ENCODE measurements at regions not wholly inside any gene's neighbourhood (a gene's known extent, or its start where the extent isn't known, plus 50 kb on each side); places are given as distances from the start of the nearest gene placed in this dataset.

DNA sequence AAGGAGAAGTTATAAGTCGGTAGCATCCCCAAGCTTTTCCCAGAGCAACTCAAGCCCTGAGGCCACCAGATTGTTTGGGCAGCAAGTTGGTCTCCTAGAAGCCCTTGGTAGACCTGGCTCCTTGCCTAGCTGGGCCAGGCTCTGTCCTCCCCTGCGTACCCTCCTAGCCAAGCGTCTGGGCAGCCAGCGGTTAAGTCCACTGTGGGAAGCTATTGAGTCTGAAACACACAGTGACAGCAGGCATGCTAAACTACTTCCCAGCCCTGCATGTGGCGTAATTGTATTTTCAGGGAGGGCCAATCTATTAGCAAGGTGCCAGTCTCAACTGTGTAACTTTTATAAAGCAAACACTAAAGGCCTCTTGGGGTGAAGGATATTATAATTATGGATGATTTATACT lies 419.1 kb upstream of the RBFOX1 start:
- Mint-ChIP-seq H3K27me3 (no peaks in the 10 kb centered on the region), H3K4me3 (no peak overlapping the region), H3K36me3 (no peaks in the 10 kb centered on the region), H3K27ac (no peak overlapping the region), H3K4me1 (no peaks in the 10 kb centered on the region), H3K9me3 (no peaks in the 10 kb centered on the region)

DNA sequence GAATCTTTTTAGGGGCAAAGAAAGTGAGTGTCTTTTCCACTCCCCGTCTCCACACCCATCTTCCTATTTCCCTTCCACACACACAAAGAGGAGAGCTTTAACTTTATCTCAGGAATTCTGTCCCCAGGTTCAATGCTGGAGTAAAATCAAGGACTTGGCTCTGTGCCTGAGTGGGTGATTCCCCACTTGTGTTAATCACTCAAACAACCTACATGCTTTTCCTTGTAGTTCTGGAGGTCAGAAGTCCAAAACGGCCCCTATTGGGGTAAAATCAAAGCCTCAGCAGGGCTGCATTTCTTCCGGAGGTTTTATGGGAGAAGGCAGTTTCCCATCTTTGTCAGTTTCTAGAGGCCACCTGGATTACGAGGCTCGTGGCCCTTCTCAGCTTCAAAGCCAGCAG lies 422.3 kb upstream of the RBFOX1 start:
- H3K4me3 Mint-ChIP-seq, result no peak overlapping the region

DNA sequence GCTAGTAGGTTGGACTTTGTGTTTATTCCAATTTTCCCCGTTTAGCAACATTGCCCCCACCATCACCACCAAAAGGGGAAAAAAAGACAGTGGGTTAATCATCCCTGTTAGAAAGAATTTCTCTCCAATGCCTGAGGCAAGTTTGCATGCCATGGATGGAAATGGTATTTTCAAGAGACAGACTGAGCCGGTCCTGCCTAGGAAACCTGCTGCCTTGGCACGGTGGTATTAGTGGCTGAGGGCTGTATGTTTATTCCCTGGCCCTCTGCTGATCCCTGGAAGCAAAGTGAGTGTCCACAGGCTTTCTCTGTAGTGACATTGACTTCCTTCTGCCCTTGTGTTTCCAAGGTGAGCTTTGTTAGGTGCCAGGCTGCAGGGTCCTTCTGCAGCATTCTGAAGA lies 427.0 kb upstream of the RBFOX1 start:
- Mint-ChIP-seq H3K27me3 (no peaks in the 10 kb centered on the region), H3K4me1 (no peaks in the 10 kb centered on the region), H3K9me3 (peaks cover 6% of the 10 kb centered on the region), H3K4me3 (no peak overlapping the region), H3K27ac (no peak overlapping the region), H3K36me3 (no peaks in the 10 kb centered on the region)

More for the DNA sequence above, 422.3 kb upstream of the RBFOX1 start:
- Mint-ChIP-seq H3K27me3 (no peaks in the 10 kb centered on the region), H3K4me1 (no peaks in the 10 kb centered on the region), H3K36me3 (no peaks in the 10 kb centered on the region), H3K27ac (no peak overlapping the region), H3K9me3 (peaks cover 6% of the 10 kb centered on the region)

DNA sequence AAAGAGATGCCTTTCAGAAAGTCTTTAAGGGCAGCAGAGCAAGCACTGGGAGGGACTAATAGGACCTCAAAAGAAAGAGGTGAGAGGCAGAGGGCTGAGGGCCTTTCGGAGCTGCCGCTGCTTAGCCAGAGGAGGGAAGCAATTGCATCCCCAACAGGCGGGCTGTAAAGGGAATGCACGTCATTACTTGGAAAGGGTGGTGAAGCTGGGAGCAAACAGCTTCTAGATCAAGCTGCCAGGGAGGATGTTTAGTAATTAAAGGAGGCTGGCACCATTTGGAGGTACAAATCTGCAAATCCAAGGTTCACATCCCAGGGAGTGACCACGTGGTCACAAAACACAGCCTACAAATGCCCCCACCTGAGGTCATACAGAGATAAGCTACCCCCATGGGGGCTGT lies 429.0 kb upstream of the RBFOX1 start:
- Mint-ChIP-seq H3K27ac (no peak overlapping the region), H3K27me3 (no peaks in the 10 kb centered on the region), H3K4me3 (no peak overlapping the region), H3K4me1 (no peaks in the 10 kb centered on the region), H3K36me3 (no peaks in the 10 kb centered on the region), H3K9me3 (peaks cover 6% of the 10 kb centered on the region)

DNA sequence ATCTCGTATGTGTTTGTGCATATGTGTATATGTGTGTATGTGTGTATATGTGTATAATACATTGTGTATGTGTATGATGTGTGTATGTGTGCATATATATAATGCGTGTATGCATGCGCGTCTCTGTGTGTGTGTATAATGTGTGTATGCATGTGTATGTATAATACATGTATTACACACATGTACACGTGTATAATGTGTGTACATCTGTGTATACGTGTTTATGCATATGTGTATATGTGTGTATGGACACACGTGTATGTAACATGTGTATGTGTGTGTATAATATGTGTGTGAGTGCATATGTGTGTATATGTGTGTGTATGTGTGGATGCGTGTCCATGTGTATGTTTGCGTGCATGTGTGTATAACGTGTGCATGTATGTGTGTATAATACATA lies 433.7 kb upstream of the RBFOX1 start:
- Mint-ChIP-seq H3K9me3 (no peaks in the 10 kb centered on the region), H3K27me3 (no peaks in the 10 kb centered on the region), H3K4me1 (no peaks in the 10 kb centered on the region), H3K27ac (no peak overlapping the region), H3K36me3 (no peaks in the 10 kb centered on the region), H3K4me3 (no peak overlapping the region)

DNA sequence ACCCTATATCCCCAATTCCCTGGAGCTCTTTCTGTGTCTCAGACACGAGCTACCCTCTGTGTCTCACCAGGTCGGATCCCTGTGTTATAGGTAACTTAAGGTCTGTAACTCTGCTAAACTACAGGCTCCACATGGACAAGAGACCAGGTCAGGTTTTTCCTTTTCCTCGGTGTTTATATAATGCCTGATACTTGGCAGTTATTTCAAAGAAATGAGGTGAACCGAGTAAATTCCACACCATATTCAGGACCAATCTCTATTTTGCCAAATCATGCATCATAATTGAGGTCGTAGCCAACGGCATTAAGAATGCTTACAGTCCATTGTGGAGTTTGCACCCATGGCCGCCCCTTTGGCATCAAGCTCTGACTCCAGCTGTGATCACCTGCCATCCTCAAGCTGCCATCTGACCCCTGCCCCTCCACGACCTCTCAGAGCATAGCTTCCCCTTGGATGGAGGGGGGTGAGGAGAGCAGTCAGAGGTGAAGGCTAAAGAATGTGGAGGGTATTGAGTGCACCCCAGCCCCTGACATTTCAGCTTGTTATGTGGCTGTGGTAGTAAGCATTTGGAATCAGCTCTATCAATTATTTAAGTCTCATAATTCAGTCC lies 434.7 kb upstream of the RBFOX1 start:
- no peak overlapping the region for H3K4me3 Mint-ChIP-seq
- no peaks in the 10 kb centered on the region for H3K27me3 Mint-ChIP-seq
- H3K4me1 Mint-ChIP-seq, result no peaks in the 10 kb centered on the region
- no peak overlapping the region for H3K27ac Mint-ChIP-seq
- no peaks in the 10 kb centered on the region for H3K9me3 Mint-ChIP-seq
- no peaks in the 10 kb centered on the region for H3K36me3 Mint-ChIP-seq

DNA sequence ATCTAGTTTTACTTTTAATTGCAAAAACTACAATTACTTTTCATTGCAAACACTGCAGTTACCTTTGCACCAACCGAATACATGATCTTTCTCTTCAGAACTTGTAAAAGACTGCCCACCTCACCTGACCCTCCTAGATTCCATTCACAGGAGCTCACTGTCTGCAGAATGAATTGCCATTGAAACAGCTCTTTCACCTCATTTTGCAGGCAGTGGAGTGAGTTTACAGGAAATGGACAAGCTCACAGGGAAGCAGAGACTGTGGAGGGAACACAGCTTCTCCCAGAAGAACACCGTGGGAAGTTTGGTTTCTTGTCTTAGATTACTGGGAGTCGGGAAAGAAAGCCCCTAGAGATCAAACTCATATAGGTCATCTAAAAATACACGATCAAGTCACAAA lies 439.7 kb upstream of the RBFOX1 start:
- Mint-ChIP-seq H3K27ac (no peak overlapping the region), H3K4me1 (no peaks in the 10 kb centered on the region), H3K36me3 (no peaks in the 10 kb centered on the region), H3K9me3 (peaks cover 5% of the 10 kb centered on the region), H3K27me3 (no peaks in the 10 kb centered on the region), H3K4me3 (no peak overlapping the region)

DNA sequence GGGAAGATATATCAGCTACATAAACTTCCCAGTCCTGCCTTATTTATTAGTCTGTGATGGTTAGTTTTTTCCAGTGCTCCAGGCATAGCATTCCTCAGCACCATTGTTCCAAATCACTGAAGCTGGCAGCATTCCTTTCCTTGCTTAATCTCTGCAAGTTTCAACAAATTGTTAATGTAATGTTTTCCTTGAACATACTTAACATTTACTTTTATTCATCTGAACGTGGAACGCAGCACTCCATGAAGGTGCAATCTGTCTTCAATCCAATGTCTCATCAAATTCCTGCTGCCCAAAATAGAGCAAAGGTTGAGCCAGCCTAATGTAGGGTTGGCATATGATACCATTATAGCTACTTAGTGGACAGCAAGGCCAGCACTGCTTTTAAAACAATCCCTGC lies 441.1 kb upstream of the RBFOX1 start:
- Mint-ChIP-seq H3K9me3 (peaks cover 5% of the 10 kb centered on the region), H3K36me3 (no peaks in the 10 kb centered on the region), H3K27ac (no peak overlapping the region), H3K4me1 (no peaks in the 10 kb centered on the region), H3K4me3 (no peak overlapping the region), H3K27me3 (no peaks in the 10 kb centered on the region)

DNA sequence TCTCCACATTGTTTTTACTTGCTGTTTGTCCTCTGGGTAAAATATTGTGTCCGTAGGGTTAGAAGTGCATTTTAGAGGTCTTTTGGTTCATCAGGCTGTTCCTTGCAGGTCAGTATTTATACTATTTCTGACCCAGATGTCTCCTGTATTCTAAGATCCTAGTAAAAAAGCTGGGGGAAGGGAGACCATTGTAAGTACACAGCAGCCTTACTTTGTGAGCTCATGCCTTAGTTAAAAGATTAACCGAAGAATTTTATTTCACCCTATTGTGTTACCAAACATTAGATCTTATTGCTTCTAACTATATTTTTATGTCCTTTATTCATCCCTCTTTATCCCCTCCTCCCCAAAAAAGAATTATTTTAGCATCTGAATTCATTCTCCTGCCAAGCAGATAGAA lies 444.1 kb upstream of the RBFOX1 start:
- no peaks in the 10 kb centered on the region for H3K4me1 Mint-ChIP-seq
- H3K9me3 Mint-ChIP-seq, result peaks cover 5% of the 10 kb centered on the region
- H3K27ac Mint-ChIP-seq, result no peak overlapping the region
- no peaks in the 10 kb centered on the region for H3K27me3 Mint-ChIP-seq
- H3K36me3 Mint-ChIP-seq, result no peaks in the 10 kb centered on the region
- H3K4me3 Mint-ChIP-seq, result no peak overlapping the region

DNA sequence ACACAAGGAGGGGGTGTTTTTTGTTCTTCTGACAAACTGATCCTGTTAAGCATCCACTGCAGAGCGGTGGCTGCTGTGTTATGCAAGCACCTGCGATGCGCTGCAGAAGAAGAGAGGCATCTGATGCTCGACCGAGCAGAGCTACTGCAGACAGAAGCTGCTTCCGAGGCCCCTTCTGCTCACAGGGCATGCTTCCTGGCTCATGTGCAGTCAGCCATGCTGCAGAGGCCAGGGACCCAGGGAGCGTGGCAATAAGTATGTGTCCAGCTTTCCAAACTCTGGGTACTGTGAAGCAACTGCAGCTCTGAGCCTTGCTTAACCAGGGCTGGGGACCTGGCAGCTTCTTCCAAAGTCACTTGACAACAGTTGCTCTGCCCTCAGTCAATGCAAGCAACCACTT lies 448.6 kb upstream of the RBFOX1 start:
- H3K27ac Mint-ChIP-seq, result no peak overlapping the region

GRCh38 chr16:6880263-6880662 lies 452.4 kb upstream of the RBFOX1 start:
- Mint-ChIP-seq H3K27me3 (no peaks in the 10 kb centered on the region), H3K9me3 (peaks cover 4% of the 10 kb centered on the region), H3K27ac (no peak overlapping the region), H3K36me3 (no peaks in the 10 kb centered on the region), H3K4me3 (no peak overlapping the region), H3K4me1 (no peaks in the 10 kb centered on the region)

More for the DNA sequence above, 448.6 kb upstream of the RBFOX1 start:
- no peaks in the 10 kb centered on the region for H3K27me3 Mint-ChIP-seq
- H3K4me3 Mint-ChIP-seq, result no peak overlapping the region
- no peaks in the 10 kb centered on the region for H3K36me3 Mint-ChIP-seq
- no peaks in the 10 kb centered on the region for H3K4me1 Mint-ChIP-seq
- H3K9me3 Mint-ChIP-seq, result peaks cover 5% of the 10 kb centered on the region

DNA sequence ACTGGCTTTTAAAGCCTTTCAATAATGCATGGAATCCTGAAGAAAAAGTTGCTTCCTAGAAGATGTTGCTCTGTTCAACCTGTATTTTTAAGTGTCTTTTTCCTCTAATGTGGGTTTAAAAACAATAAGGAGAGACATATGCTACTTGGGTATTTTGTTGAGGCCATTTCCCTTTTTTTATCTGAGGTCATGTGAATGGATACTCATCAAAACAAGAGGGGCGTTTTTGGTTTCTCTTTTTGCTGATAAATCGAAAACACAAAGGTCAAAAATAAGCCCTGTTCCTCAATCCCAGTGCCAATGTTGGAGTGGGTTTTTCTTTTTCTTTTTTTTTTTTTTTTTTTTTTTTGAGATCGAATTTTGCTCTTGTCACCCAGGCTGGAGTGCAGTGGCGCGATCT lies 468.0 kb upstream of the RBFOX1 start:
- no peaks in the 10 kb centered on the region for H3K27me3 Mint-ChIP-seq
- no peak overlapping the region for H3K4me3 Mint-ChIP-seq
- no peak overlapping the region for H3K27ac Mint-ChIP-seq
- H3K9me3 Mint-ChIP-seq, result peaks cover 12% of the 10 kb centered on the region
- no peaks in the 10 kb centered on the region for H3K4me1 Mint-ChIP-seq
- no peaks in the 10 kb centered on the region for H3K36me3 Mint-ChIP-seq

- Mint-ChIP-seq H3K36me3 (no peaks in the 10 kb centered on the region), H3K27ac (no peak overlapping the region), H3K27me3 (no peaks in the 10 kb centered on the region)
These were observed 468.4 kb upstream of the RBFOX1 start for GRCh38 chr16:6864244-6864643.

DNA sequence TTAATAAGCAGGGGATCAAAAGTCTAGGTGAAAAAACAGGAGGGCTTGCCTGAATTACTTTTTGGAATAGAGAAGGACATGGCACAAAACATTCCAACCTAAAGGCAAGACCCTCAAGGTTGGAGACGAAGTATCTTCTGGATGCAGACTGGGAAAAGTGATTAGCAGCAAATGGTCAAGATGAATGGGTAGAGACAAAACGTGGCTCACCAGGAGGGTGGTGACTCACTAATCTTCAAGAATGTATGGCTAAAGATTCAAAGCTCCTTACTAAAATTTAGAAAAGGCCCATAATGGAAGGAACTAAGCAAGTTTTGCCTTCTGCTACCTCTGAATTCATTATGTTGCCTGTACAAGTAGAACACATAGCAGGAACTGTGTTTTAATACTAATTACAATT lies 469.5 kb upstream of the RBFOX1 start:
- Mint-ChIP-seq H3K4me1 (no peaks in the 10 kb centered on the region), H3K4me3 (no peak overlapping the region), H3K36me3 (no peaks in the 10 kb centered on the region), H3K27ac (no peak overlapping the region), H3K9me3 (peaks cover 2% of the 10 kb centered on the region), H3K27me3 (no peaks in the 10 kb centered on the region)

More at GRCh38 chr16:6864244-6864643, 468.4 kb upstream of the RBFOX1 start:
- Mint-ChIP-seq H3K4me1 (no peaks in the 10 kb centered on the region), H3K9me3 (peaks cover 10% of the 10 kb centered on the region), H3K4me3 (no peak overlapping the region)

GRCh38 chr16:6861815-6862477 lies 470.7 kb upstream of the RBFOX1 start:
- H3K4me1 Mint-ChIP-seq, result no peaks in the 10 kb centered on the region
- H3K4me3 Mint-ChIP-seq, result no peak overlapping the region
- H3K27me3 Mint-ChIP-seq, result no peaks in the 10 kb centered on the region
- no peak overlapping the region for H3K27ac Mint-ChIP-seq
- no peaks in the 10 kb centered on the region for H3K9me3 Mint-ChIP-seq
- no peaks in the 10 kb centered on the region for H3K36me3 Mint-ChIP-seq

DNA sequence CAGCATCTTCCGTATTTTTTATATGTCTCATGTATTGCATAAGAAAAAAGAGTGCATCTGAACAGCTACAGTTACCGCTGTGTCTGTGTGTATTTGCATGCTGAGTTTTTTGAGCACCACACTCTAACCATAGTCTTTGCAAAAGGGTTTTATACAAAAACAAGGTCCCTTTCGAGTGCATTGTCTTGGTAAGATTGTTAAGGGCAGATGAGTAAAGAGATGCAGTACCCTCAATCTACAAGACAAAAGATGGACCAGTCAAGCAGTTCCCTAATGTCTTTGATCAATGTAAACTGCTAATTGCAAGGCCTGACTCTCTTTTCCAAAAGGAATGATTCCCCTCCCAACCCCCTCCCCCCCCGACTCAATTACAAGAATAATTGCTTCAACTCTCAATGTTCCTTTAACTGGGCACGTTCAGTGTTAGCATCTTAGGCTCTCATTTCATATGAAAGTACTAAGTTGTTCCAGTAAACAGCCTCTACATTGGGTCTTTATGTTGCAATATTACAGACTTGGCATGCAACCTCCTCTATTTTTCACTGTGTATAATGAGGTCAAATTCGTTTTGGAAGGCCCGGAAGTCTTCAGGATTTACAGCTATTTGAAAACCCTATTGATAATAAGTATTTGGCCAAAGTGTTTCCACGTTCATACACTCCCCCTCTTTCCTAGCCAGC lies 471.4 kb upstream of the RBFOX1 start:
- Mint-ChIP-seq H3K36me3 (no peaks in the 10 kb centered on the region), H3K27me3 (no peaks in the 10 kb centered on the region), H3K27ac (no peak overlapping the region), H3K9me3 (no peaks in the 10 kb centered on the region), H3K4me1 (no peaks in the 10 kb centered on the region), H3K4me3 (no peak overlapping the region)

Measured in activated naive CD4-positive, alpha-beta T cell treated with anti-CD3 and anti-CD28 coated beads, Interleukin-2, amount 50 U/mL, for 24 hours (primary cell).